ENCODE measurements at regions not wholly inside any gene's neighbourhood (a gene's known extent, or its start where the extent isn't known, plus 50 kb on each side); places are given as distances from the start of the nearest gene placed in this dataset.
"Not testable (repeated sequence)": the region's sequence is repeated elsewhere in the genome, so short reads cannot be mapped to it uniquely, and the experiment has no call there.

GRCh38 chr5:167356374-167356773, 935.1 kb upstream of the WWC1 start:
- no peak for DNase-seq

- no peak for DNase-seq
Observed at GRCh38 chr5:167358868-167359492, 932.5 kb upstream of the WWC1 start.

DNA sequence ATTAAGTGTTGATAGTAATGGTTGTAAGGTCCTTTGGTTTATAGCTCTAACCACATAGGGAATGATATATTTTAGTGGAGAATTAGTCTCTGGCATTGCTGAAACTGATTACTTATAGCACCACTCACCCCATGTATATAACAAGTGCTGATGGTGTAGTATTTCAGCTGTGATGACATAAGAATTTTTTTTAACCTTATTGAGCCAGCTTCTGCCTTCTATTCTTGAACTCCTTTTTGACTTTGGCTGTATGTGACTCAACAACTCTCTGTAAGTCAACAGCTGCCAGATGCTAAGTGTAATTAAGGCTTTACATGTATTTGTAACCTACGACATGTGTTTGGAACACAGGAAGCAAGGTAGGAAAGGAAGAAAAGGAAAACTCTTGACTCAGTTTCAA, 929.6 kb upstream of the WWC1 start:
- no peak for DNase-seq

DNA sequence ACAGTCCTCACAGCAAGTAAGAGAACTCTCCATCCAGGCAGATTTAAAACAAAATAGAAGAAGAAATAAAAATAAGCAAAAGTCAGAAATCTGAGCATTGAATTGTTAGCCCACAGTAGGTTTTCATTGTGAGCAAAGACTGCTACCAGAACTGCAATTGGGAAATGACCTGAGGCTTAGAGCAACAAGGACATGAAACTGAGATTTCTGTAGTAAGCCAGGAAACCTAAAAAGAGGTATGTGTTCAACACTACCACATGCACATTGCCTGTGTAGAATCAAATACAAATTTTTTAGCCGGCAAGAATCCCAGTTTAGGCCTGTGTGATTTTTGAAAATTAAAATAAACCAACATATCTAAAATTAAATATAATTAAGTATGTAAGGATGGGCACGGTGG, 928.4 kb upstream of the WWC1 start:
- DNase-seq: no peak

- no peak for DNase-seq
Observed at GRCh38 chr5:167375125-167375524, 916.3 kb upstream of the WWC1 start.

GRCh38 chr5:167378894-167379723, 912.3 kb upstream of the WWC1 start:
- DNase-seq: no peak

DNA sequence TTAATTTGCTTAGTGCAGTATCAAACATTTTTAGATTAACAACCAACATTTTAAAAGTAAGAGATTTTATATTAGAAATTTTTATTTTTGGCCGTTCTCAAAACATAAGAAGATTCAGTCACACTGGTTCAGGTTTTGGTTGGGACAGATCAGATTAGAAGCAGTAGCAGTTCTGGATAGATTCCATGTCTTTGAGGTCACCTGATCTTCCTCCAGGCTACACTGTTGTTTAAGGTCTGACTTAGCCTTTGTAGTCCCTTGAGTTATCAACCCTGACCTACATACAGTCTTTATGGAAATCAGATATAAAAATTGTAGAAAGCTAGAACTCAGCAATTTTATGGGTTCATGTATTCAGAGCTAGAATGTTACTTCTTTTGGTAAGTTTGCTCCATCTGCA, 910.0 kb upstream of the WWC1 start:
- DNase-seq: no peak

GRCh38 chr5:167389537-167389936, 901.9 kb upstream of the WWC1 start:
- no peak for DNase-seq

GRCh38 chr5:167391286-167391685, 900.2 kb upstream of the WWC1 start:
- DNase-seq: not testable (repeated sequence)

DNA sequence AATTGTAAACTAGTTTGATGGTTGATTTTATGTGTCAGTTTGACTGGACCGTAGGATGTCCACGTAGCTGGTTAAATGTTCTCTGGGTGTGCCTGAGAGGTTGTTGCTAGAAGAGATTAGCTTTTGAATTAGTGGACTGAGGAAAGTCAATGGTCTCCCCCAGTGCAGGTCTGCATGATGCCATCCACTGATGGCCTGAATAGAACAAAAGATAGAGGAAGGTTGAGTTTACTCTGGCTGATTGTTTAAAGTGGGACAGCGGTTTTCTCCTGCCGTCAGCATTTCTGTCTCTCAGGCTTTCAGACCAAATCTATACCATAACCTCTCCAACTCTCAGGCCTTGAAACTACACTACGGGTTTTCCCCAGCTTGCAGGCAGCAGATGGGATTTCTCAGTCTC, 899.2 kb upstream of the WWC1 start:
- no peak for DNase-seq

DNA sequence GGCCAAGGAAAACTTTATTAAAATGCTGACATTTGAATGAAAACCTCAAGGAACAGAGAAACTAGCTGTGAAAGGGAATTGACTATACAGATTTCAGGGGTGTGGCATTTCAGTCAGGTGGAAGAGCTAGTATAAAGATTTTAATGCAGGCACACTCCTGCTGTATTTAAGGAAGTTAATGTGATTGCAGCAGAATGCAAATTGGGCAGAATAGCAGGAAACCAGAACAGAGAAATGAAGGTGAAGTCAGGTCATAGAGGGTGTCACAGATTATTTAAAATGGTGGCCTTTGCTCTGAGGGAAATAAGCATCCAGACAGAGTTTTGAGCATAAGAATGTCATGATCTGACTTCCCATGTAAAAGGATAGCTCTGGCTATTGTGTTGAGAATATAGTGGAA, 898.1 kb upstream of the WWC1 start:
- no peak for DNase-seq

GRCh38 chr5:167402671-167403070, 888.8 kb upstream of the WWC1 start:
- DNase-seq: no peak

GRCh38 chr5:167406513-167406912, 884.9 kb upstream of the WWC1 start:
- no peak for DNase-seq

DNA sequence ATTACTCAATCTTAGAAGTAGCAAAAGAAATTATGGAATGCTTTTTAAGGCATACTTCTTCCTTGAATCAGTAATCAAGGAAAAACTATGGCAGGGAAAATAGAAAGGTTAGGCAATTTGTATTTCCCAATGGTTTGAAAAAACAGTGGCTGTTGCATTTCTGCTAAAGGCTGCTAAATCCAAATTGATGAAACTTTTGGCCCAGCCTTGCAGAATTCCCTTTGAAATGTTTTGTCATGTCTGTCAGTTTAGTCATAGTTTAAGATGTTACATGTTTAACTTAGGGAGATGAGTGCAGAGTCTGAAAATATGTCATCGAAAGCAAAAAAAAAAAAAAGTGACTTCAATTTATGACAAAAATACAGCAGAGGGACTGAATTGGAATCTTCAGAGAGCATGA, 878.9 kb upstream of the WWC1 start:
- DNase-seq: no peak

DNA sequence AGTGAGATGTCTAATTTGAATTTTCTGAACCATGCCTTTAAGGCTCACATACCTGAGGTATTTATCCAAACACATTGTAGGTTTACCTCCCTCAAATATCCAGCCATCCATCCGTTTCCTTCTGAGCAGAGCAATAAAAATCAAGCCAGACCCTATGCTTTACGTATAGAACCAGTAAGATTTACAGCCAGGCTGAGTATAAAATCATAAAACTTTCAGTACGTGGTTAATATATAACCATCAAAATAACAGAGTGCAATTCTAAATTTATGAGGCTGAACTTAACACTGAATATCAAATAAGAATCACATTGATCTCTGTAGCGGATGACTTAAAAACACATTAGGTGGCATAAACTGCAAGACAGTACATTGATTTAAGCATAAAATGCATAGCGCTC, 877.9 kb upstream of the WWC1 start:
- DNase-seq: no peak

DNA sequence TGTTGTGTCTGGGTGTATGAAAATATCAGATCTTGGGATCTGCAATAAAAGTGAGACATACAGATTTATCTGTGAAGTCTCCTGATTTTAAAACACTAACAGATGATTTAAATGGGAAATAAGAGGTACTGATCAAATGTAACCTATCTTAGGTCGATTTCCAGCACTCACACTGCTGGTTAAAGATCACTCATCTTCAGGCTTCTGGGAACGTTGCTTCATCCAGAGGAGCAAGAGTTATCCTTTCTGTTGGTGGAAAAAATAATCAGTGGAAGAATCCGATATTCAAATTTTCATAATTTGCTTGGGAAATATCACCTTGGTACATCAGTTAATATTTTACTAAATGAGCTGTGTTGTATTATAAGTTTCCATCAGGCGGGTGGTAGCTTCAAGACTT, 876.8 kb upstream of the WWC1 start:
- DNase-seq: no peak

- no peak for DNase-seq
Observed at GRCh38 chr5:167415779-167416746, 875.4 kb upstream of the WWC1 start.

- no peak for DNase-seq
Observed at GRCh38 chr5:167417662-167418061, 873.8 kb upstream of the WWC1 start.

- no peak for DNase-seq
Observed at GRCh38 chr5:167425161-167425560, 866.3 kb upstream of the WWC1 start.

DNA sequence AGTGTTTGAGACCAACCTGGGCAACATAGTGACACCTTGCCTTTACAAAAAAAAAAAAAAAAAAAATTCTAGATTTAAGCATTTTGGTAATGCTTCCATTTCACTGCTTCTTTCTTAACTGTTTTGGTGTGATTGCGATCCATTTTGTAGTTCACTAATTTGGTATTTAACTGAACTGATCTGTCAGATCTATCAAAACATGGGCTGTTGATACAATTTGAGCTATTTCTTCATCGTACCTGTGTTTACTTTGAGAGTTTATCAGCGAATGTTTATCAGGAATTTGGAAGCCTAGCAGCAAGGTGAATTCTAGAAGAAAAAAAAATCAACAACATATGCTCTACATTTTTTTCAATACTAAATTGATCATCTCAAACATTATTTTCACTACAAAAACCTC, 864.9 kb upstream of the WWC1 start:
- DNase-seq: no peak

GRCh38 chr5:167427641-167428040, 863.8 kb upstream of the WWC1 start:
- not testable (repeated sequence) for DNase-seq

DNA sequence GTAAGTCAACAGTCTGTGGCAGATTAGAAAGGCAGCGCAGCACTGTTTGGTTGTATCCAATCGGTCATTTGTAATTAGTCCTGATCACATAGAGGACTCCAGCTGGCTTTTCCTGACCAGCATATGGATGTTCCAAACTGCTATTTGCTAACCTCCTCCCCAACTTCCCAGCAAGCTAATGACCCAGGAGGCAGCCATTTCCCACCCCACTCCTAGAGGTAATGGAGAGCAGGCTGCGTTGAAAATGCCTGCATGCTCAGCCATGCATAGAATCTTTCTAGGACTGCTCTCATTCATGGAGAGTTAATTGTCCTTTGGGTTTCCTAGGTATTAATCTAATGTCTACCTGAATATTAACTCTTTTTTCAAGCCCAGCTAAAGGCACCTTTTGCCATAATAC, 850.6 kb upstream of the WWC1 start:
- no peak for DNase-seq

GRCh38 chr5:167442922-167443321, 848.5 kb upstream of the WWC1 start:
- DNase-seq: no peak
